ENCODE measurements at regions not wholly inside any gene's neighbourhood (a gene's known extent, or its start where the extent isn't known, plus 50 kb on each side); places are given as distances from the start of the nearest gene placed in this dataset.

DNA sequence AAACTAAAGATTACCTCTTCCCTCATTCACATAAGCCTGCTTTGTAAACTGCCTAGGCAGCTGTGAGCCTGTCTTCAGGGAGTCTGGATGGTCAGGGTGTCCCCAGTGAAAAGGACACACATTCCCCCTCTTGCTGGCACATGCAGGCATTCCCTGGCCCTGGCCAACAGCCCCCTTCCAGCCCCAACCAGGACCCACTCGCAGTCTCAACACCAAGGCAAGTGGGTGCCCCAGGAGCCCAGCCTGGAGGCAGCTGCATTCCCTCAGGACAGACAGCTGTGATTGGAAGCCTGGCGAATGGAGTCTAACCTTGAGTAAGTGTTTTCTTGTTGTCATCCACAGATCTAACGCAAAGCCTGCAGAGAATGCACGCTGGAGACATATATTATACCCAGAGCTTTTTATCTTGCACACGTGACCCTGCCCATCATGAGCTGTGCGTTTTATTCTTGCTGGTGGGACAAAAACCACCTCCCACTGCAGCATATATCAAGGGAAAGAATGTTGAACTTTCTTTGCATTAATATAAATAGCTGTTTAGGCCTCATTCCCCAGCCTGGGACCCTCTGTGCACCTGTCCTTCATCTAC lies 95.0 kb upstream of the LHX1 start (continued):
- TF ChIP-seq, protein P1, sequence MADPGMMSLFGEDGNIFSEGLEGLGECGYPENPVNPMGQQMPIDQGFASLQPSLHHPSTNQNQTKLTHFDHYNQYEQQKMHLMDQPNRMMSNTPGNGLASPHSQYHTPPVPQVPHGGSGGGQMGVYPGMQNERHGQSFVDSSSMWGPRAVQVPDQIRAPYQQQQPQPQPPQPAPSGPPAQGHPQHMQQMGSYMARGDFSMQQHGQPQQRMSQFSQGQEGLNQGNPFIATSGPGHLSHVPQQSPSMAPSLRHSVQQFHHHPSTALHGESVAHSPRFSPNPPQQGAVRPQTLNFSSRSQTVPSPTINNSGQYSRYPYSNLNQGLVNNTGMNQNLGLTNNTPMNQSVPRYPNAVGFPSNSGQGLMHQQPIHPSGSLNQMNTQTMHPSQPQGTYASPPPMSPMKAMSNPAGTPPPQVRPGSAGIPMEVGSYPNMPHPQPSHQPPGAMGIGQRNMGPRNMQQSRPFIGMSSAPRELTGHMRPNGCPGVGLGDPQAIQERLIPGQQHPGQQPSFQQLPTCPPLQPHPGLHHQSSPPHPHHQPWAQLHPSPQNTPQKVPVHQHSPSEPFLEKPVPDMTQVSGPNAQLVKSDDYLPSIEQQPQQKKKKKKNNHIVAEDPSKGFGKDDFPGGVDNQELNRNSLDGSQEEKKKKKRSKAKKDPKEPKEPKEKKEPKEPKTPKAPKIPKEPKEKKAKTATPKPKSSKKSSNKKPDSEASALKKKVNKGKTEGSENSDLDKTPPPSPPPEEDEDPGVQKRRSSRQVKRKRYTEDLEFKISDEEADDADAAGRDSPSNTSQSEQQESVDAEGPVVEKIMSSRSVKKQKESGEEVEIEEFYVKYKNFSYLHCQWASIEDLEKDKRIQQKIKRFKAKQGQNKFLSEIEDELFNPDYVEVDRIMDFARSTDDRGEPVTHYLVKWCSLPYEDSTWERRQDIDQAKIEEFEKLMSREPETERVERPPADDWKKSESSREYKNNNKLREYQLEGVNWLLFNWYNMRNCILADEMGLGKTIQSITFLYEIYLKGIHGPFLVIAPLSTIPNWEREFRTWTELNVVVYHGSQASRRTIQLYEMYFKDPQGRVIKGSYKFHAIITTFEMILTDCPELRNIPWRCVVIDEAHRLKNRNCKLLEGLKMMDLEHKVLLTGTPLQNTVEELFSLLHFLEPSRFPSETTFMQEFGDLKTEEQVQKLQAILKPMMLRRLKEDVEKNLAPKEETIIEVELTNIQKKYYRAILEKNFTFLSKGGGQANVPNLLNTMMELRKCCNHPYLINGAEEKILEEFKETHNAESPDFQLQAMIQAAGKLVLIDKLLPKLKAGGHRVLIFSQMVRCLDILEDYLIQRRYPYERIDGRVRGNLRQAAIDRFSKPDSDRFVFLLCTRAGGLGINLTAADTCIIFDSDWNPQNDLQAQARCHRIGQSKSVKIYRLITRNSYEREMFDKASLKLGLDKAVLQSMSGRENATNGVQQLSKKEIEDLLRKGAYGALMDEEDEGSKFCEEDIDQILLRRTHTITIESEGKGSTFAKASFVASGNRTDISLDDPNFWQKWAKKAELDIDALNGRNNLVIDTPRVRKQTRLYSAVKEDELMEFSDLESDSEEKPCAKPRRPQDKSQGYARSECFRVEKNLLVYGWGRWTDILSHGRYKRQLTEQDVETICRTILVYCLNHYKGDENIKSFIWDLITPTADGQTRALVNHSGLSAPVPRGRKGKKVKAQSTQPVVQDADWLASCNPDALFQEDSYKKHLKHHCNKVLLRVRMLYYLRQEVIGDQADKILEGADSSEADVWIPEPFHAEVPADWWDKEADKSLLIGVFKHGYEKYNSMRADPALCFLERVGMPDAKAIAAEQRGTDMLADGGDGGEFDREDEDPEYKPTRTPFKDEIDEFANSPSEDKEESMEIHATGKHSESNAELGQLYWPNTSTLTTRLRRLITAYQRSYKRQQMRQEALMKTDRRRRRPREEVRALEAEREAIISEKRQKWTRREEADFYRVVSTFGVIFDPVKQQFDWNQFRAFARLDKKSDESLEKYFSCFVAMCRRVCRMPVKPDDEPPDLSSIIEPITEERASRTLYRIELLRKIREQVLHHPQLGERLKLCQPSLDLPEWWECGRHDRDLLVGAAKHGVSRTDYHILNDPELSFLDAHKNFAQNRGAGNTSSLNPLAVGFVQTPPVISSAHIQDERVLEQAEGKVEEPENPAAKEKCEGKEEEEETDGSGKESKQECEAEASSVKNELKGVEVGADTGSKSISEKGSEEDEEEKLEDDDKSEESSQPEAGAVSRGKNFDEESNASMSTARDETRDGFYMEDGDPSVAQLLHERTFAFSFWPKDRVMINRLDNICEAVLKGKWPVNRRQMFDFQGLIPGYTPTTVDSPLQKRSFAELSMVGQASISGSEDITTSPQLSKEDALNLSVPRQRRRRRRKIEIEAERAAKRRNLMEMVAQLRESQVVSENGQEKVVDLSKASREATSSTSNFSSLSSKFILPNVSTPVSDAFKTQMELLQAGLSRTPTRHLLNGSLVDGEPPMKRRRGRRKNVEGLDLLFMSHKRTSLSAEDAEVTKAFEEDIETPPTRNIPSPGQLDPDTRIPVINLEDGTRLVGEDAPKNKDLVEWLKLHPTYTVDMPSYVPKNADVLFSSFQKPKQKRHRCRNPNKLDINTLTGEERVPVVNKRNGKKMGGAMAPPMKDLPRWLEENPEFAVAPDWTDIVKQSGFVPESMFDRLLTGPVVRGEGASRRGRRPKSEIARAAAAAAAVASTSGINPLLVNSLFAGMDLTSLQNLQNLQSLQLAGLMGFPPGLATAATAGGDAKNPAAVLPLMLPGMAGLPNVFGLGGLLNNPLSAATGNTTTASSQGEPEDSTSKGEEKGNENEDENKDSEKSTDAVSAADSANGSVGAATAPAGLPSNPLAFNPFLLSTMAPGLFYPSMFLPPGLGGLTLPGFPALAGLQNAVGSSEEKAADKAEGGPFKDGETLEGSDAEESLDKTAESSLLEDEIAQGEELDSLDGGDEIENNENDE (IDR thresholded peaks at IDR 0.05; ENCODE audit: insufficient replicate concordance, low read length): no peak
- no peak for TF ChIP-seq SUZ12 (IDR thresholded peaks at IDR 0.05; ENCODE audit: low read length)
- no peak for TF ChIP-seq KDM4A (IDR thresholded peaks at IDR 0.05; ENCODE audit: low read depth, low read length, severe bottlenecking)
- no peak for TF ChIP-seq KDM1A (IDR thresholded peaks at IDR 0.05; ENCODE audit: borderline replicate concordance, low read length)
- TF ChIP-seq ASH2L (IDR thresholded peaks at IDR 0.05; ENCODE audit: low read length): no peak
- TF ChIP-seq SAP30 (IDR thresholded peaks at IDR 0.05; ENCODE audit: insufficient read depth, insufficient replicate concordance, low read length): no peak
